LNCAP (cell line): ENCODE measurements at regions not wholly inside any gene's neighbourhood (a gene's known extent, or its start where the extent isn't known, plus 50 kb on each side); places are given as distances from the start of the nearest gene placed in this dataset.

Experiments
- TF ChIP-seq, protein P1 (sequence below): fragments of 450-650 bp; IDR thresholded peaks from 2 replicates; pipeline ENCODE4 v1.5.1; 2017; ENCODE audit warnings: mild to moderate bottlenecking

GRCh38 chr6:95784869-95785268, 207.5 kb downstream of the MANEA start:
- TF ChIP-seq, protein P1, sequence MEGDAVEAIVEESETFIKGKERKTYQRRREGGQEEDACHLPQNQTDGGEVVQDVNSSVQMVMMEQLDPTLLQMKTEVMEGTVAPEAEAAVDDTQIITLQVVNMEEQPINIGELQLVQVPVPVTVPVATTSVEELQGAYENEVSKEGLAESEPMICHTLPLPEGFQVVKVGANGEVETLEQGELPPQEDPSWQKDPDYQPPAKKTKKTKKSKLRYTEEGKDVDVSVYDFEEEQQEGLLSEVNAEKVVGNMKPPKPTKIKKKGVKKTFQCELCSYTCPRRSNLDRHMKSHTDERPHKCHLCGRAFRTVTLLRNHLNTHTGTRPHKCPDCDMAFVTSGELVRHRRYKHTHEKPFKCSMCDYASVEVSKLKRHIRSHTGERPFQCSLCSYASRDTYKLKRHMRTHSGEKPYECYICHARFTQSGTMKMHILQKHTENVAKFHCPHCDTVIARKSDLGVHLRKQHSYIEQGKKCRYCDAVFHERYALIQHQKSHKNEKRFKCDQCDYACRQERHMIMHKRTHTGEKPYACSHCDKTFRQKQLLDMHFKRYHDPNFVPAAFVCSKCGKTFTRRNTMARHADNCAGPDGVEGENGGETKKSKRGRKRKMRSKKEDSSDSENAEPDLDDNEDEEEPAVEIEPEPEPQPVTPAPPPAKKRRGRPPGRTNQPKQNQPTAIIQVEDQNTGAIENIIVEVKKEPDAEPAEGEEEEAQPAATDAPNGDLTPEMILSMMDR = no peak

GRCh38 chr6:95785785-95786184, 208.4 kb downstream of the MANEA start:
- TF ChIP-seq, protein P1 = no peak

- TF ChIP-seq, protein P1 = no peak
Measured at GRCh38 chr6:95786802-95787201, 209.5 kb downstream of the MANEA start.

- TF ChIP-seq, protein P1 = no peak
Measured at GRCh38 chr6:95790787-95791186, 213.5 kb downstream of the MANEA start.

DNA sequence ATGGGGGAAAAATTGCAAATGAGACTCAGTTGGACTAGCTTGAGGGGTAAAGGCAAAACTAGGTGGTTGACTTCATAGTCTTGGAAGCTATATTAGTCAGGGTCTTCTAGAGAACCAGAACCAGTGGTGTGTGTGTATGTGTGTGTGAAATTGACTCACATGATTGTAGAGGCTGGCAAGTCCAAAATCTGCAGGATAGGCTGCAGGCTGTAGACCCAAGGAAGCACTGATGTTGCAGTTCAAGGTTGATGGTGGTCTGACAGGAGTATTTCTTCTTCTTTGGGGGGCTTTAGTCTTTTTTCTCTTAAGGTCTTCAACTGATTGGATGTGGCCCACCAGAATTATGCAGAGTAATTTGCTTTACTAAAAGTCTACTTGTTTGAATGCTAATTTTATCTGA, 217.4 kb downstream of the MANEA start:
- TF ChIP-seq, protein P1 = no peak

DNA sequence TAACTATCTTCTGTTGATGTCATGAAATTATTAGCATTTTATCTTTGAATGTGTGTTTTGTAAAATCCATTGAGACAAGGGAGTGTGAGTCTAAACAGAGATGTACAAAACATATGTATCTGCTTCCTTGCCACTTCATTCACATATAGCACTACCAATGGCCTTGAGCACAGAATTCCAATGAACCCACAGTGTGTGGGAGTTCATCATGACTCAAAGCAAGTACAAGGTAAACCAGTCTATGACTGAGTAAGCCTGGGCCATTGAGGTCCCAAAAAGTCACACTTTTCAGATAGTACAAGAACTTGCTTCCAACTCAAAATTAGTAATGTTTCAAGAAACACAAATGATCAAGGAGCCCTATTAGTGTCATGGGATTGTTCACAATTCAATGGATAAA, 218.6 kb downstream of the MANEA start:
- TF ChIP-seq, protein P1 = no peak

DNA sequence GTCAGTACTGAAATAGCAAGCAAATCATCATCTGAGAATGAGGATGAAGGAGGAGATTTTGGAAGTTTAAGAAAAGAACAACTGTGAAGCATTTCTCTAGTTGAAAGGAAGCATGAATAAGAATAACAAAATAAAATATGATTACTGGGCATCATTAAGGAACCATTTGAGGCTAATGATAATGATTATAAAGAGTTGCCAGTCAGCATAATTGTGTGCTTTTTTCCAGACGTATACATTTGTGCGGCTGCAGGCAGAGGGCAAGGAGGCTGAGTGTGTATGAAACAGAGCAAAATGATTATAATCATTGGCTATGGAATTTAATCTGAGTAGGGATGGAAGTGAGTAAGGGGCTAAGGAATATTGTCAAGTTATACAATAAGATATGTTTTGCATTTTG, 218.7 kb upstream of the FUT9 start:
- TF ChIP-seq, protein P1 = no peak

DNA sequence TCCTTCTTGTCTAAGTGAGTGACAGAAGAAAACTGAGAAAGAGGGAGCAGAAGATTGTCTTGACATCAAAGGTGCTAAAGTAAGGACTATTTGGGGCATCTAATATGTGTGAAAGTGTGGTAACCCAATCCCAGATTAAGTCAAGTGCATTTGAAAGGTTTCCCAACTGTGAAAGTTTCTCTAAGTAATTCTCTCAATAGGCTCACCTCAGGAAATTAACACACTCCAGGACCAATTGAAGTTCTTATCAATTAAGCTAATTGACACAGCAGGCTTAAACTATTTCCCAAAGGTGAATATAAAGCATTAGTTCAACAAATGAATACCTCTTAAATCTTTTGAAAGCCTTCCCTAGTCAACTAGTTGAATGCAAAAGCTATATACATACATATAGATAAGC, 212.8 kb upstream of the FUT9 start:
- TF ChIP-seq, protein P1 = no peak
